K562 (cell line): ENCODE measurements at regions not wholly inside any gene's neighbourhood (a gene's known extent, or its start where the extent isn't known, plus 50 kb on each side); places are given as distances from the start of the nearest gene placed in this dataset.

Source experiments
- ATAC-seq: fragments of 200-7000 bp; cut with Tn5 transposase; 3 replicates; pipeline ENCODE4 v1.9.1; 2020; ENCODE audit warnings: moderate library complexity
- BruUV-seq: library from RNA; stranded (reverse); fragments of 400-500 nt; replicated peaks from 2 replicates; lab custom pipeline; 2021; lab: Mats Ljungman, UMichigan
- CTCF ChIA-PET: fragments of 300-600 bp; formaldehyde crosslinking; extraction: SDS; loops from one replicate; lab custom pipeline; 2021; ENCODE audit warnings: low intra/inter-chr PET ratio; lab: Yijun Ruan, JAX
- POLR2A ChIA-PET: fragments of 300-600, 350-650 bp; sonication (Branson Sonifier 250); formaldehyde crosslinking; extraction: SDS; loops from one replicate; lab custom pipeline; 2021; ENCODE audit warnings: antibody characterized with exemption, inconsistent platforms; lab: Yijun Ruan, JAX
- DNase-seq, 4 experiments: peaks; one replicate each; pipeline versions ENCODE4 v3.0.0 to v3.0.0-alpha.2; 2011 to 2018; ENCODE audit warnings: low spot score in 3 of 4, mixed read lengths in 3 of 4; ENCODE audit errors: extremely low read depth in 1 of 4
- FAIRE-seq: peaks from 2 replicates; lab custom pipeline; 2011; peaks lifted over from hg19 to GRCh38; lab: Jason Lieb, UNC
- H2AFZ ChIP-seq: 2 replicates; pipeline ENCODE4 v1.6.0; 2011; ENCODE audit warnings: low read depth, low read length, control low read depth, inconsistent platforms
- H3K27ac ChIP-seq: fragments of 200-600 bp; 3 replicates; pipeline ENCODE4 v1.8.0; 2011; ENCODE audit warnings: low read depth, mild to moderate bottlenecking, control low read depth, inconsistent platforms, low read length, moderate library complexity, mixed read lengths; ENCODE audit errors: extremely low read depth
- H3K27me3 ChIP-seq, 2 experiments: fragments of 300-600 bp in 1 of 2; 2 replicates in 1 of 2; 3 replicates in 1 of 2; pipeline versions ENCODE4 v1.6.0 to v1.8.0; 2011; ENCODE audit warnings: inconsistent platforms in 2 of 2, low read length in 2 of 2, mild to moderate bottlenecking in 1 of 2, mixed read lengths in 1 of 2, moderate library complexity in 1 of 2; ENCODE audit not compliant: control insufficient read depth in 2 of 2, insufficient read depth in 2 of 2
- H3K36me3 ChIP-seq: fragments of 300-600 bp; 3 replicates; pipeline ENCODE4 v1.8.0; 2011; ENCODE audit warnings: mild to moderate bottlenecking, low read length, inconsistent platforms; ENCODE audit not compliant: control insufficient read depth, insufficient read depth
- H3K4me1 ChIP-seq, 2 experiments: fragments of 200-600 bp in 1 of 2; replicated peaks in 1 of 2; 2 replicates in 1 of 2; 3 replicates in 1 of 2; pipeline versions ENCODE4 v1.5.1 to v1.8.0; 2011; ENCODE audit warnings: inconsistent platforms in 2 of 2, low read length in 2 of 2, mild to moderate bottlenecking in 1 of 2, mixed read lengths in 1 of 2, moderate library complexity in 1 of 2; ENCODE audit not compliant: control insufficient read depth in 2 of 2, insufficient read depth in 2 of 2
- H3K4me2 ChIP-seq: 2 replicates; pipeline ENCODE4 v1.6.1; 2011; ENCODE audit warnings: low read length, control low read depth, inconsistent platforms, mixed read lengths; ENCODE audit not compliant: insufficient read depth
- H3K4me3 ChIP-seq: fragments of 200-600 bp; sonication (generic), shearing (Covaris generic); 2 replicates; pipeline ENCODE4 v1.5.1; 2016; ENCODE audit warnings: control low read depth, inconsistent platforms
- H3K79me2 ChIP-seq: fragments of 200-600 bp; 3 replicates; pipeline ENCODE4 v1.8.0; 2011; ENCODE audit warnings: low read length, inconsistent platforms; ENCODE audit not compliant: control insufficient read depth, insufficient read depth
- H3K9ac ChIP-seq, 2 experiments: 2 replicates each; pipeline versions ENCODE4 v1.6.0 to v1.6.1; 2011; ENCODE audit warnings: low read depth in 2 of 2, low read length in 2 of 2, control low read depth in 1 of 2, inconsistent platforms in 1 of 2, mild to moderate bottlenecking in 1 of 2, mixed read lengths in 1 of 2; ENCODE audit not compliant: insufficient read depth in 1 of 2
- H3K9me1 ChIP-seq: one replicate; pipeline ENCODE4 v1.6.0; 2011; ENCODE audit warnings: inconsistent platforms, mild to moderate bottlenecking, low read length, moderate library complexity; ENCODE audit not compliant: control insufficient read depth, insufficient read depth
- H3K9me3 ChIP-seq: replicated peaks from 2 replicates; pipeline ENCODE4 v1.5.1; 2011; ENCODE audit warnings: low read depth, low read length, inconsistent platforms; ENCODE audit not compliant: control insufficient read depth, insufficient read depth
- H4K20me1 ChIP-seq: replicated peaks from 2 replicates; pipeline ENCODE4 v1.6.1; 2011; ENCODE audit warnings: low read length, inconsistent platforms, mixed read lengths; ENCODE audit not compliant: control insufficient read depth, insufficient read depth
- GTF2E2 ChIP-seq: fragments of 200-800 bp; sonication (Bioruptor generic); IDR thresholded peaks from 2 replicates; pipeline ENCODE4 v1.6.1; 2016; ENCODE audit warnings: missing genetic modification characterization, missing compliant biosample characterization
- KDM5B ChIP-seq: fragments of 200-600 bp; sonication (generic); IDR thresholded peaks from 2 replicates; pipeline ENCODE4 v1.6.1; 2012; ENCODE audit warnings: low read depth, mild to moderate bottlenecking, moderate library complexity, low read length, control low read depth, inconsistent platforms; ENCODE audit not compliant: insufficient replicate concordance
- ZNF584 ChIP-seq: fragments of 200-800 bp; sonication (Bioruptor generic); IDR thresholded peaks from 2 replicates; pipeline ENCODE4 v1.6.1; 2016; ENCODE audit warnings: low read depth, mild to moderate bottlenecking, missing genetic modification characterization, missing compliant biosample characterization
- ZNF589 ChIP-seq: fragments of 200-800 bp; sonication (Bioruptor generic); IDR thresholded peaks from 2 replicates; pipeline ENCODE4 v1.6.1; 2016; ENCODE audit warnings: low read depth, missing genetic modification characterization, missing compliant biosample characterization
- WGBS: fragments of 100-300 bp; shearing (Covaris generic); methylation state at CpG from one replicate; pipeline ENCODE4 v1.1.6; 2016; ENCODE audit warnings: low coverage, mixed read lengths; ENCODE audit not compliant: insufficient coverage; ENCODE audit errors: missing lambda C conversion rate; 5-methylcytosine and 5-hydroxymethylcytosine counted together
- in situ Hi-C: fragments of 300-500 bp; cut with MboI; formaldehyde crosslinking; loops from 4 replicates; pipeline ENCODE4 v1.15.0; 2018; ENCODE audit warnings: inconsistent platforms, mixed read lengths
- intact Hi-C: fragments of 100-400 bp; cut with micrococcal nuclease; formaldehyde crosslinking; loops from 2 replicates; pipeline ENCODE4 v1.14.2; 2022

DNA sequence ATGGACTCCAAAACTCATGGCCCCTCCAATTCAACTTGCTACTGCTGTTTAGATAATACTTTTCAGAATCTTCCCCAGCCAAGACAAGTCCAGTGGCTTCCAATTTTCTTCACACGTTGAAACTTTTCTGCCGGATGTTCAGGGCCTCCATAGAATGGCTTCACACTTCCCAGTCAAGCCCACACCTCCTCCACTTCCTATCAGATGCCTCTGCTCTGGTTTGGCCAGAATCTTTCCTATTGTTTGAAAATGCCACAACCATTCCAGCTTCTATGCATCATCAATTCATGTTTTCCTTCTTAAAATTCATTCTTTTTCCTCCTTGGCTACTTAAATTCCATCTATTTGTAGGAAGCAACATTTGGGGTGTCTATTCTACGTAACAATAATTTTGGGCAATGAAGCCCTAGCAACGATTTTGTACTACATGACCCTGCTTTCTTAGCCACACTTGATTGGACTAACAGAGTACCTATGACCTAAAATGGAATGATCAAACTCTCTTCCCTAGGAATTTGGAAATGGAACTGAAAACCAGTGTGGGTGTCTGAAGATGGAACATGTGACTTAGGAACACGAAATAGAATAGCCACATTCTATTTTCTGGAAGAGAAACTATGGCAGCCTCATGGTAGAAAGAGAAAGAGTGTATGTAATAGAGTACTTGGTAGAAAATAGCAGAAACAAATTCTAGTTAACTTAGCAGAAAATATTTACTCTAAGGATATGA lies 74.1 kb upstream of the CNIH3 start:
- H4K20me1 ChIP-seq = no peaks in the 10 kb centered on the region
- no peak overlapping the region for H2AFZ ChIP-seq
- H3K9ac ChIP-seq = no peak overlapping the region
- no TSS peak for BruUV-seq
- no peak for DNase-seq
- TF ChIP-seq KDM5B (no peak), ZNF584 (CRISPR knock-in tag) (0 out of 2 replicates have a peak, but pooled peaks have one; percentile 7), GTF2E2 (peak; percentile 66; the same call in 1 of the 2 replicates), ZNF589 (CRISPR knock-in tag) (peak; percentile 37; the same call in 1 of the 2 replicates)
- intact Hi-C loops = no loop called here
- 22% methylated on average over 5 of the region's 5 CpGs for WGBS
- H3K79me2 ChIP-seq = no peaks in the 10 kb centered on the region
- no peaks in the 10 kb centered on the region for H3K36me3 ChIP-seq
- H3K9me3 ChIP-seq = no peaks in the 10 kb centered on the region
- no peaks in the 10 kb centered on the region for H3K9me1 ChIP-seq
- in situ Hi-C loops = no loop called here
- FAIRE-seq = no peak
- H3K4me2 ChIP-seq = no peak overlapping the region
- ATAC-seq = no peak
- peaks cover 8 to 15% of the 10 kb centered on the region in 2 experiments for H3K27me3 ChIP-seq
- H3K27ac ChIP-seq = no peak overlapping the region
- H3K4me1 ChIP-seq = peaks cover 0 to 34% of the 10 kb centered on the region in 2 experiments; a peak in 3 of 5 replicates
- POLR2A ChIA-PET = interaction anchor here (1.2 to 1.6 kb wide), 3 partner anchors 13 to 221 kb away, joined by 3 to 5 read pairs (median 3); no protein-coding TSS in a partner anchor
- H3K4me3 ChIP-seq = no peak overlapping the region
- CTCF ChIA-PET = no interaction called here
